B cell (primary cell): ENCODE measurements at regions not wholly inside any gene's neighbourhood (a gene's known extent, or its start where the extent isn't known, plus 50 kb on each side); places are given as distances from the start of the nearest gene placed in this dataset.

Experiments used
- ATAC-seq: fragments of 200-7000 bp; cut with Tn5 transposase; one replicate; pipeline ENCODE4 v1.10.0; 2021; ENCODE audit warnings: low read depth, mild to moderate bottlenecking, moderate number of reproducible peaks, moderate library complexity
- CTCF ChIA-PET: fragments of 350-600 bp; sonication (Branson Sonifier 250); formaldehyde crosslinking; loops from one replicate; lab custom pipeline; 2021; ENCODE audit warnings: antibody characterized with exemption, inconsistent platforms; lab: Charles Lee
- POLR2A ChIA-PET: fragments of 350-600 bp; sonication (Branson Sonifier 250); formaldehyde crosslinking; loops from one replicate; lab custom pipeline; 2021; ENCODE audit warnings: antibody characterized with exemption; lab: Charles Lee
- DNase-seq: peaks from one replicate; pipeline ENCODE4 v3.0.0; 2013
- H2AFZ ChIP-seq: 2 replicates; pipeline ENCODE4 v1.6.1; 2012; ENCODE audit warnings: mild to moderate bottlenecking, low read depth, low read length; ENCODE audit not compliant: insufficient read depth, poor library complexity, severe bottlenecking
- H3K27ac ChIP-seq, 2 donors: 1 replicate in 1 of 2; 2 replicates in 1 of 2; pipeline ENCODE4 v1.5.1; 2012 to 2013; ENCODE audit warnings: low read length in 2 of 2, mild to moderate bottlenecking in 2 of 2, moderate library complexity in 1 of 2
- H3K27me3 ChIP-seq, 4 experiments: fragments of 200-600 bp in 1 of 4; sonication (generic) in 1 of 4; replicated peaks in 1 of 4; 1 replicate in 2 of 4; 2 replicates in 2 of 4; pipeline versions ENCODE4 v1.6.1 to v1.7.0; 2013 to 2016; ENCODE audit warnings: low read length in 3 of 4, mild to moderate bottlenecking in 2 of 4, mixed read lengths in 1 of 4, moderate library complexity in 1 of 4; ENCODE audit not compliant: insufficient read depth in 4 of 4, control insufficient read depth in 3 of 4; ENCODE audit errors: control extremely low read depth in 1 of 4
- H3K36me3 ChIP-seq, 2 experiments: replicated peaks in 1 of 2; 1 replicate in 1 of 2; 2 replicates in 1 of 2; pipeline versions ENCODE4 v1.6.1 to v1.7.1; 2013; ENCODE audit warnings: low read length in 1 of 2; ENCODE audit not compliant: insufficient read depth in 2 of 2, control insufficient read depth in 1 of 2; ENCODE audit errors: control extremely low read depth in 1 of 2, extremely low read depth in 1 of 2
- H3K4me1 ChIP-seq, 2 donors: fragments of 200-600 bp in 1 of 2; sonication (generic) in 1 of 2; 1 replicate in 1 of 2; 2 replicates in 1 of 2; pipeline versions ENCODE4 v1.5.1 to v1.6.1; 2013 to 2017; ENCODE audit warnings: low read length in 2 of 2; ENCODE audit not compliant: control insufficient read depth in 2 of 2, insufficient read depth in 2 of 2
- H3K4me2 ChIP-seq: replicated peaks from 2 replicates; pipeline ENCODE3; 2012; ENCODE audit warnings: mild to moderate bottlenecking, low read depth, low read length; ENCODE audit not compliant: poor library complexity, severe bottlenecking
- H3K4me3 ChIP-seq, 5 experiments: fragments of 200-600 bp in 1 of 5; sonication (generic) in 1 of 5; 1 replicate in 3 of 5; 2 replicates in 2 of 5; pipeline versions ENCODE4 v1.5.1 to v1.7.0; 2011 to 2016; ENCODE audit warnings: low read length in 4 of 5, mild to moderate bottlenecking in 4 of 5, low read depth in 2 of 5, control low read depth in 1 of 5, moderate library complexity in 1 of 5; ENCODE audit not compliant: insufficient read depth in 1 of 5; ENCODE audit errors: control extremely low read depth in 1 of 5, extremely low read depth in 1 of 5
- H3K79me2 ChIP-seq: fragments of 200-600 bp; sonication (generic); one replicate; pipeline ENCODE4 v1.6.0; 2016; ENCODE audit warnings: low read length; ENCODE audit not compliant: control insufficient read depth, insufficient read depth
- H3K9ac ChIP-seq: fragments of 200-600 bp; sonication (generic); 2 replicates; pipeline ENCODE4 v1.6.1; 2017; ENCODE audit warnings: mild to moderate bottlenecking, low read length, moderate library complexity
- H3K9me3 ChIP-seq, 3 donors: one replicate each; pipeline versions ENCODE4 v1.6.1 to v1.7.1; 2013; ENCODE audit warnings: low read length in 2 of 3; ENCODE audit not compliant: control insufficient read depth in 2 of 3, insufficient read depth in 1 of 3; ENCODE audit errors: control extremely low read depth in 1 of 3
- H4K20me1 ChIP-seq: 2 replicates; pipeline ENCODE4 v1.6.0; 2012; ENCODE audit warnings: mild to moderate bottlenecking, low read length; ENCODE audit not compliant: insufficient read depth, control insufficient read depth, poor library complexity, severe bottlenecking
- H3K27ac Mint-ChIP-seq: one replicate; pipeline ENCODE4 v1.8.0; 2021; ENCODE audit warnings: mixed read lengths
- H3K27me3 Mint-ChIP-seq: one replicate; pipeline ENCODE4 v1.8.0; 2021; ENCODE audit warnings: mixed read lengths
- H3K4me1 Mint-ChIP-seq: one replicate; pipeline ENCODE4 v1.8.0; 2021; ENCODE audit warnings: mixed read lengths
- H3K4me3 Mint-ChIP-seq: one replicate; pipeline ENCODE4 v1.8.0; 2021; ENCODE audit warnings: mixed read lengths
- H3K9me3 Mint-ChIP-seq: one replicate; pipeline ENCODE4 v1.8.0; 2022; ENCODE audit warnings: mixed read lengths; ENCODE audit not compliant: insufficient read depth
- CTCF ChIP-seq: fragments of 200-600 bp; IDR thresholded peaks from one replicate; pipeline ENCODE4 v1.8.0; 2022; ENCODE audit warnings: antibody characterized with exemption, mild to moderate bottlenecking
- EZH2 ChIP-seq: IDR thresholded peaks from 2 replicates; pipeline ENCODE4 v1.6.1; 2012; ENCODE audit warnings: borderline replicate concordance, low read depth, mild to moderate bottlenecking, moderate library complexity, low read length; ENCODE audit not compliant: insufficient read depth, poor library complexity, severe bottlenecking
- WGBS: methylation state at CpG from one replicate; pipeline ENCODE4 v1.1.5; 2013; ENCODE audit warnings: missing lambda C conversion rate; ENCODE audit not compliant: insufficient coverage; 5-methylcytosine and 5-hydroxymethylcytosine counted together
- intact Hi-C: fragments of 100-400 bp; cut with micrococcal nuclease; formaldehyde crosslinking; loops from one replicate; pipeline ENCODE4 v1.10.0; 2022

- CTCF ChIA-PET: no interaction called here
Measured at GRCh38 chr6:44540881-44541280, 153.4 kb downstream of the CDC5L start.

More at GRCh38 chr6:44540881-44541280, 153.4 kb downstream of the CDC5L start:
- H2AFZ ChIP-seq: no peak overlapping the region
- ATAC-seq: no peak
- H3K27ac ChIP-seq: no peak overlapping the region
- no peaks in the 10 kb centered on the region for H3K9me3 ChIP-seq
- WGBS: 100% methylated on average over 3 of the region's 4 CpGs
- no peak overlapping the region for H3K4me2 ChIP-seq
- DNase-seq: no peak
- H3K4me1 ChIP-seq: no peaks in the 10 kb centered on the region
- no peaks in the 10 kb centered on the region for H3K79me2 ChIP-seq
- H3K36me3 ChIP-seq: no peaks in the 10 kb centered on the region
- no peak for TF ChIP-seq CTCF
- TF ChIP-seq EZH2: no peak
- Mint-ChIP-seq H3K4me1 (no peaks in the 10 kb centered on the region), H3K9me3 (no peaks in the 10 kb centered on the region), H3K27me3 (peaks cover 15% of the 10 kb centered on the region), H3K27ac (no peak overlapping the region), H3K4me3 (no peak overlapping the region)
- intact Hi-C loops: no loop called here
- H4K20me1 ChIP-seq: no peaks in the 10 kb centered on the region
- H3K9ac ChIP-seq: no peak overlapping the region
- no peak overlapping the region for H3K4me3 ChIP-seq
- peaks cover 0 to 5% (median 0%) of the 10 kb centered on the region in 4 experiments for H3K27me3 ChIP-seq
- POLR2A ChIA-PET: no interaction called here
